Mesendoderm (in vitro differentiated cells): ENCODE measurements at regions not wholly inside any gene's neighbourhood (a gene's known extent, or its start where the extent isn't known, plus 50 kb on each side); places are given as distances from the start of the nearest gene placed in this dataset.
"Not testable (repeated sequence)": the region's sequence is repeated elsewhere in the genome, so short reads cannot be mapped to it uniquely, and the experiment has no call there.

Experiments used
- DNase-seq: peaks from one replicate; pipeline ENCODE4 v3.0.0; 2013
- H2AK5ac ChIP-seq: 2 replicates; pipeline ENCODE4 v1.6.1; 2013; ENCODE audit warnings: low read length, inconsistent platforms
- H2BK120ac ChIP-seq: 2 replicates; pipeline ENCODE4 v1.6.1; 2013; ENCODE audit warnings: low read depth, mild to moderate bottlenecking, low read length, moderate library complexity, mixed read lengths
- H2BK15ac ChIP-seq: replicated peaks from 2 replicates; pipeline ENCODE4 v1.6.1; 2013; ENCODE audit warnings: low read depth, mild to moderate bottlenecking, moderate library complexity
- H2BK5ac ChIP-seq: 2 replicates; pipeline ENCODE4 v1.6.1; 2013; ENCODE audit warnings: low read length, inconsistent platforms
- H3K18ac ChIP-seq: 2 replicates; pipeline ENCODE4 v1.6.1; 2013; ENCODE audit warnings: mild to moderate bottlenecking, low read length, mixed read lengths
- H3K23ac ChIP-seq: one replicate; pipeline ENCODE4 v1.6.1; 2013; ENCODE audit warnings: low read length
- H3K27ac ChIP-seq: 2 replicates; pipeline ENCODE4 v1.5.1; 2013; ENCODE audit warnings: low read depth, mild to moderate bottlenecking, inconsistent platforms, low read length, moderate library complexity
- H3K27me3 ChIP-seq: 2 replicates; pipeline ENCODE4 v1.6.1; 2013; ENCODE audit warnings: low read length, control low read depth, mild to moderate bottlenecking, inconsistent platforms; ENCODE audit not compliant: insufficient read depth, poor library complexity
- H3K36me3 ChIP-seq: 2 replicates; pipeline ENCODE4 v1.6.1; 2013; ENCODE audit warnings: low read length, inconsistent platforms; ENCODE audit not compliant: control insufficient read depth, insufficient read depth
- H3K4ac ChIP-seq: one replicate; pipeline ENCODE4 v1.6.1; 2013; ENCODE audit warnings: low read depth, mild to moderate bottlenecking, low read length, moderate library complexity
- H3K4me1 ChIP-seq: 2 replicates; pipeline ENCODE4 v1.6.1; 2013; ENCODE audit warnings: low read depth, low read length, inconsistent platforms; ENCODE audit not compliant: control insufficient read depth
- H3K4me2 ChIP-seq: 2 replicates; pipeline ENCODE4 v1.6.1; 2013; ENCODE audit warnings: low read length
- H3K4me3 ChIP-seq: 2 replicates; pipeline ENCODE4 v1.5.1; 2013; ENCODE audit warnings: mild to moderate bottlenecking, low read length
- H3K56ac ChIP-seq: one replicate; pipeline ENCODE4 v1.6.1; 2013; ENCODE audit warnings: low read length
- H3K79me1 ChIP-seq: 2 replicates; pipeline ENCODE4 v1.6.1; 2013; ENCODE audit warnings: low read length, inconsistent platforms
- H3K79me2 ChIP-seq: 2 replicates; pipeline ENCODE4 v1.6.1; 2013; ENCODE audit warnings: mild to moderate bottlenecking, low read length; ENCODE audit not compliant: control insufficient read depth, insufficient read depth
- H3K9ac ChIP-seq: 2 replicates; pipeline ENCODE4 v1.6.1; 2013; ENCODE audit warnings: low read length, inconsistent platforms
- H4K5ac ChIP-seq: one replicate; pipeline ENCODE4 v1.6.1; 2013; ENCODE audit warnings: low read length
- H4K8ac ChIP-seq: one replicate; pipeline ENCODE4 v1.6.1; 2013; ENCODE audit warnings: low read depth, mild to moderate bottlenecking, control low read depth, low read length, moderate library complexity
- whole genome bisulfite sequencing: extraction: QIAGEN DNeasy Blood & Tissue Kit; methylation state at CpG from one replicate; pipeline ENCODE4 v1.1.7; 2013; ENCODE audit warnings: low lambda C conversion rate, missing lambda C conversion rate; ENCODE audit not compliant: insufficient coverage; ENCODE audit errors: extremely low coverage; 5-methylcytosine and 5-hydroxymethylcytosine counted together

DNA sequence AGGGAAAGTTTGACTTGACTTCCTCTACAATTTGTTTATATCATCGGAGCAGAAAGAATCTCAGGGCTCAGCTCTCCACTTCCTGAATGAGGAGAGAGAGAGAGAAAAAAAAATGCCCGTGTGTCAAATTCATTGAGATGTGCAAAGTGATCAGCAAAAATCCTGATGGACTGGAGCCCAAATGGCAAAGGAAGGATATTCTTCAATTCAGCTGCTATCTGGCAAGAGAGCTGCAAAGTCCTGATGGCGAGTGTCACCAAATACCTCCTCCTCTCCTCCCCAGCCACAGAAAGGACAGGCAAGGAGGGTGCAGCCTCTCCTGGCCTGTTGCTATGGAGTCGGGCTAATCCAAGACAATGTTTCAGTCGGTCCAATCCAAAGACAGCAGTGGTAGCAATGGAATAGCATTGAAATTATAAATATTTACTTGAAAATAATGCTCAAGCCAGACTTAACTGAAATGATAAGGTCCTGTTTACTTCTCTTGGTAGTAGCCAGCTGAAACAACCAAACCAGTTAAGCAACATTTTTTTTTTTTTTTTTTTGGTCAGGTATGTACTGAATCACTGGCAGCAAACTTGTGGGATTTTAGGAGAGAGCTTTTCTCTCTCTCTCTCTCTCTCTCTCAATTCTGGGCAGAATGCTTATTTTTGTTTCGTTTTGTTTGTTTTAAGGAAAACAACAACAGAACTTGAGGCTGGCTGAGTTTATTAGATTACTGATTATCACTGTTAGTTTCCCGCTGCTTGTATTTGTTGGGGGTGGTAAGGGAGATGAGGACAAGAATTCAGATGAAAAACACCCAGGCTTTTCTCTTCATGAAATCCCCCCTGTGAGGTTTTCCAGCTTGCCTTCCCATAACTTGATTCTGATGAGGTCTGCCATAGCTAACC, 204.2 kb downstream of the BCAS1 start:
- H3K18ac ChIP-seq, result peak overlapping the region; percentile 53
- H3K56ac ChIP-seq, result peak overlapping the region; percentile 74
- H2BK15ac ChIP-seq, result peak overlapping the region; percentile 28
- H2AK5ac ChIP-seq, result no peak overlapping the region
- H3K79me2 ChIP-seq, result no peaks in the 10 kb centered on the region
- peak overlapping the region; percentile 57 for H4K8ac ChIP-seq
- WGBS, result no CpG with 5 or more reads among the region's 7 CpGs
- peak overlapping the region; percentile 15 for H2BK120ac ChIP-seq
- H3K4me1 ChIP-seq, result peaks cover 7% of the 10 kb centered on the region
- no peak overlapping the region for H3K4me3 ChIP-seq
- H3K4me2 ChIP-seq, result peak overlapping the region; percentile 34
- H3K27me3 ChIP-seq, result no peaks in the 10 kb centered on the region
- peak overlapping the region; percentile 42 for H3K9ac ChIP-seq
- H3K79me1 ChIP-seq, result no peaks in the 10 kb centered on the region
- DNase-seq, result peak; percentile 93
- H2BK5ac ChIP-seq, result peak overlapping the region; percentile 94
- H3K27ac ChIP-seq, result peak overlapping the region; percentile 81
- H4K5ac ChIP-seq, result no peak overlapping the region
- no peak overlapping the region for H3K23ac ChIP-seq
- H3K4ac ChIP-seq, result peak overlapping the region; percentile 94
- H3K36me3 ChIP-seq, result no peaks in the 10 kb centered on the region

GRCh38 chr20:53864765-53865683, 205.4 kb downstream of the BCAS1 start:
- H3K27me3 ChIP-seq, H4K8ac ChIP-seq, H3K27ac ChIP-seq, H2BK5ac ChIP-seq, H3K4me1 ChIP-seq, H3K23ac ChIP-seq, H3K79me1 ChIP-seq, H3K18ac ChIP-seq, H3K4me2 ChIP-seq, H3K4me3 ChIP-seq, H3K79me2 ChIP-seq, H3K36me3 ChIP-seq, H3K56ac ChIP-seq, H2BK120ac ChIP-seq, H3K4ac ChIP-seq, H3K9ac ChIP-seq, H4K5ac ChIP-seq, H2AK5ac ChIP-seq: not testable (repeated sequence)
- H2BK15ac ChIP-seq, result peak overlapping the region; percentile 74
- DNase-seq, result peak; percentile 68
- no CpG with 5 or more reads among the region's 13 CpGs for WGBS

- not testable (repeated sequence) for H3K79me2 ChIP-seq, H3K4me3 ChIP-seq, H2BK15ac ChIP-seq, H3K9ac ChIP-seq, H2AK5ac ChIP-seq, H3K36me3 ChIP-seq, H2BK5ac ChIP-seq, H3K79me1 ChIP-seq, H2BK120ac ChIP-seq, H3K4me1 ChIP-seq, H4K5ac ChIP-seq, H3K4ac ChIP-seq, H3K18ac ChIP-seq, H3K27me3 ChIP-seq, H3K27ac ChIP-seq, H3K4me2 ChIP-seq, DNase-seq, H3K23ac ChIP-seq, H4K8ac ChIP-seq
- no CpG with 5 or more reads among the region's 10 CpGs for WGBS
- peak overlapping the region; percentile 15 for H3K56ac ChIP-seq
Measured at GRCh38 chr20:53863923-53864641, 206.3 kb downstream of the BCAS1 start.

DNA sequence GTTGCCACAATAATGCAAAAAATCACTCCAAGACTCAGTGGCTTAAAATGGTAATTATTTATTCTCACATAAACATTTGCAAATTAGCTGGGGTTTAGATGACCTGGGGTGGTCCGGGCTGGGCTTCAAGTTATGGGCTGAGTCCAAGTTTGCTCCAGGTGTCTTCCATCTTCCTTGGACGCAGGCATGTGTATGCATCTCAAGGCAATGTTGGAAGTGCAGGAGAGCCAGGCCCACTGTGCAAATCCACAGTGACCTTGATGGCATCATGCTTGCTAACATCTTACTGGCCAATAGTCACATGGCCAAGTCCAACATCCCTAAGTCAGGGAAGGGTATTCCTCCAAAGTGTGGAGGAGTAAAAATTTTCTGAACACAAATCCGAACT, 206.9 kb downstream of the BCAS1 start:
- H2BK15ac ChIP-seq, H4K5ac ChIP-seq, H4K8ac ChIP-seq, H3K23ac ChIP-seq, H3K27me3 ChIP-seq, H2BK120ac ChIP-seq, H3K79me2 ChIP-seq, H3K18ac ChIP-seq, H3K4me1 ChIP-seq, H3K27ac ChIP-seq, H3K79me1 ChIP-seq, H3K4me3 ChIP-seq, H3K4me2 ChIP-seq, H2AK5ac ChIP-seq, H2BK5ac ChIP-seq, H3K36me3 ChIP-seq, DNase-seq, H3K4ac ChIP-seq, H3K9ac ChIP-seq: not testable (repeated sequence)
- peak overlapping the region; percentile 71 for H3K56ac ChIP-seq
- no CpG with 5 or more reads among the region's 3 CpGs for WGBS

- not testable (repeated sequence) for H3K27ac ChIP-seq, H2BK15ac ChIP-seq, H3K36me3 ChIP-seq, H4K8ac ChIP-seq, H2BK120ac ChIP-seq, H3K4ac ChIP-seq, H3K56ac ChIP-seq, H3K4me1 ChIP-seq, H2BK5ac ChIP-seq, H3K23ac ChIP-seq, H3K4me2 ChIP-seq, DNase-seq, H4K5ac ChIP-seq, H3K18ac ChIP-seq, H3K4me3 ChIP-seq, H3K79me2 ChIP-seq, H3K27me3 ChIP-seq, H2AK5ac ChIP-seq, H3K9ac ChIP-seq, H3K79me1 ChIP-seq
- no CpG with 5 or more reads among the region's 5 CpGs for WGBS
Measured at GRCh38 chr20:53863039-53863438, 207.4 kb downstream of the BCAS1 start.
